ENCODE measurements at regions not wholly inside any gene's neighbourhood (a gene's known extent, or its start where the extent isn't known, plus 50 kb on each side); places are given as distances from the start of the nearest gene placed in this dataset.
"Not testable (repeated sequence)": the region's sequence is repeated elsewhere in the genome, so short reads cannot be mapped to it uniquely, and the experiment has no call there.

GRCh38 chr12:19572920-19573558 lies 133.7 kb downstream of the AEBP2 start:
- no peak for DNase-seq

DNA sequence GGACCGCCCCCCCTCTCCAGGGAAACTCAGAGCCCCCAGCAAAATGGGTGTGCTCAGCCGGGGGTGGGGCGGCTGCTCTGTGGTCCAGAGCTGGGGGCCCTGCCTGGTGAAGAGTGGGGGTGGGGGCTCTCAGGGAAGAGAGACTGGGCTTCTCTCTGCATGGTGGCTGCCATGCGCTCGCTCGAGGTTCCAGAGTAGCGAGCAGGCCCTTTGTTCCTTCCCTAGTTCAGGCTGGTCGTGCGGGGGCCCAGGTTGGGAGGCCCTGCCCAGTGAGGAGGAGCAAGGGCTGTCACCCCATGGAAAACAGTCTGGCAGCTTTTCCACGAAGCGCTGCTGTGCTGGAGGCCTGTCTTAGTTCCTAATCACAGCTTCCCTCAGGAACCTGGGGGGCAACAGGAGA lies 134.6 kb downstream of the AEBP2 start:
- DNase-seq, result no peak

- no peak for DNase-seq
These were observed 135.3 kb downstream of the AEBP2 start for GRCh38 chr12:19574601-19575000.

DNA sequence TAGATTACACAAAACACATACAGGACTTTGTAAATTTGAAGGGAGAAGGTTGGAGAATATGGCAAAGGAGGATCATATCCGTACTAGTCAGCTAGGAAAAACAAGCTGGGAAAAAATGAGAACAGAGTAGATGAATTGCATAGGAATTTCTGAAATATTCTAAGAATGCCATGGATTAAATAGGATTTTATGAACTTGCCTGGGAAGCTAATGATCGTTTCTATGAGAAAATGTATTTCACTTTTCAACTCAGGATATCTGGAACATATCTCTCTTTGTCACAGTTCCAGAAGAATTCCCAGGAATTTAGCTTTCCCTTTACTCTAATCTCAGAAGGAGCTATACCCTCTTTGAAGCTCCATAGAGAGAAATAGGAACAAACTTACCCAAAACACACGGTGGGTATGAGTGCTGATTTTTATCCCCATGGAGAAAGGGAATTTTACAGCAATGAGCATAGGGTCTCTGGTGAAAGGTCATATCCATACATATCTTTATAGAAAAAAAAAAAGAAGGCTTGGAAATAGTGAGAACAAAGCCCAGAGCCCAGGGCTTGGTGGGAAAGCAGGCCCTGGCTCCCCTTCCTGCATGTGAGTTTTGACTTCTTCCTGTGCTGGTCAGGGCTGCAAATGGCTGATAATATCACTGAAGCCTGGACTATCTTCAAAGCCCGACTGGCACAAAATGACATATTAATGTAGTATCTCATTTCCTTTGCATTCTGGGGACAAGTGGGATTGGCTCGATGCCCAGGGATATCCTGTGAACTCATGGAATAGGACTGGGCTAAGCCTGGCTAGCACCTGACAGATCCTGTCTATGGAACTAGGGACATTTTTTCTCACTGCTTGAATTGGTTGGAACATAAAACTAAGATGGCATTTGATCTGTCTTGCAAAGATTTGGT lies 136.3 kb downstream of the AEBP2 start:
- no peak for DNase-seq

GRCh38 chr12:19576506-19577280 lies 137.4 kb downstream of the AEBP2 start:
- DNase-seq, result no peak

- no peak for DNase-seq
These were observed 137.9 kb downstream of the AEBP2 start for GRCh38 chr12:19577281-19577530.

GRCh38 chr12:19584732-19585131 lies 145.4 kb downstream of the AEBP2 start:
- no peak for DNase-seq

DNA sequence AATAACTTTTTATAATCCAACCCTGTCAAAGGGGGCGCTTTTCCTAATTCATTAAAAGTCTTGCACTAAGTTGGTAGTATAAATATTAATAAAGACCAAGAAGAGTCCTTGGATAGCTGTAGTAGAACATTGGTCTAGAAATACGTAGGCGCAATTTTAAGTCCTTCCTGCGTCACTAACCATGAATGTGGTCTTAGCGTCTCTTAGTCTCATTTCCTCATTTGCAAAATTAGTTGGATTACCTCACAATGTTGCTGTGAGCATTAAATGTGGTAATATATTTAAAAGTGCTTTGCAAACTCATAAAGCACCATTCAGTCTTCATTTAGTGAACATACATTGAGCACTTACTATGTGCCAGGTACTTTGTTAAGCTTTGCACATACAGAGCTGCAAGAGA lies 149.7 kb downstream of the AEBP2 start:
- DNase-seq, result no peak

DNA sequence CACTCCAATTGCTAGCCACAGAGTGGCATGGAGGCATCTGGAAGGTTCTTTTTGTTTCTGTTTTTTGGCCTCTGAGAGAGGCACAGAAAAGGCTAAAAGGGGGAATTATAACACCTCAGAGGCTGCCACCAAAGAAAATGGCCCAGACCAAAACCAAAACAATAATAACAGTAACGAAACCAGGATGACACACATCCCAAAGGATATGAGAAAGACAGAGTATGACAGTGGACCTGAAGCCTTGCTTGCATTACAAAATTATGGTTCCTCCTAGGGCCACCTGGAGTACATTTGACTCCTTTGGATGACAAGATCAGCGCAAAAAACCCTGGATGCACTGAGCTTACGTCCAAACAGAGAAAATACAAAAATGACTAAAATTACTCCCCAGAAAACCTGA lies 152.7 kb downstream of the AEBP2 start:
- no peak for DNase-seq

- no peak for DNase-seq
These were observed 157.3 kb downstream of the AEBP2 start for GRCh38 chr12:19596434-19597166.

DNA sequence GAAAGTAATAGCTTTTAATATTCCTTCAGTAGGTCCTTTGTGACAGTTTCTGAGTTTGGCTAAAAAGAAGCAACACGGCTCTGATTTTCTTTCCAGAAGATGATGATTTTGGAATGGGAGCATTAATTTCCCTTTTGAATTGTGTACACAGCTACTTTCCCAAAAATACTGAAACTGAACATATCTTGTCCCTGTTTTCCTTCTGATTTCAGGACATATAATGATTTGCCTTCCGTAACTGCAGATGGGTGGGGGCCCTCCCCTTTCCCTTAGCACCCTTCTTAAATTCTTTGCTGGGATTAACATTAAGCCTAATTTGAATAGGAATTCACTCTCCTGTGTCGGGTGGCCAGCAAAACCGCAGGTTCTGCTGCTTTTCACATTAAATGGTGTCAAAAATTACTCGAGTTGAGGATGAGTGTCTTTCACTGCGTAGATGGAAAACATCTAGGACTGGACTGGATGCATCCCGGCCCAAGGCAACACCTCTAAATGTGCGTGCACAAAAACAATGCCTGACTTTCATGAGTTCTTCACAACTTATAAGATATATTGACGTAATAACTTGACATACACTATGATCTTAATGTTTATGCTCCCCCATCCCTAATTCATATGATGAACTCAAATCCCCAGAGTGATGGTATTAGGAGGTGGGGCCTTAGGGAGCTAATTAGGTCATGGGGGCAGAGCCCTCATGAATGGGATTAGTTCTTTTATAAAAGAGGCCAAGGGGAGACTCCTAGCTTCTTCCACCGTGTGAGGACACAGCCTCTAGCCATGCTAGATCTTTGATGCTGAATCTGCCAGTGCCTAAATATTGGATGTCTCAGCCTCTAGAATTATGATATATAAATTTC lies 158.1 kb downstream of the AEBP2 start:
- no peak for DNase-seq

GRCh38 chr12:19605720-19606119 lies 166.4 kb downstream of the AEBP2 start:
- DNase-seq, result no peak

DNA sequence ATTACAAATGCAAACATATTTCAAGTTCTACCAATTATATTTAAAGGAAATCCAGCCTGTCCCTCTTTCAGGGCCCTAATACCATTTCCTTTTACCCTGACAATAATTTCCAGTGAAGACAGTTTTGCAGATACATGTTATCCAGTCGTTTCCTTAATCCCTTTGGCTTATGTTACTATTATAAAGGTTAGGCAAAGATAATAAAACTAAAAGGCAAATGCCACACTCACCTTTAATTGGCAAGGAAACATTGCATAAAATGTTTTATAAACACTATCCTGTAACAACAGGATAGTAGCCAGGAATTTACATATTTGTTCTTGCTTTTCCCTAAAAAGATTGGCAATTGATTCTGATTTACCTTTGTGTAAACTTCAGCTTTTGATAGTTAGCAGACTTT lies 168.7 kb downstream of the AEBP2 start:
- no peak for DNase-seq

DNA sequence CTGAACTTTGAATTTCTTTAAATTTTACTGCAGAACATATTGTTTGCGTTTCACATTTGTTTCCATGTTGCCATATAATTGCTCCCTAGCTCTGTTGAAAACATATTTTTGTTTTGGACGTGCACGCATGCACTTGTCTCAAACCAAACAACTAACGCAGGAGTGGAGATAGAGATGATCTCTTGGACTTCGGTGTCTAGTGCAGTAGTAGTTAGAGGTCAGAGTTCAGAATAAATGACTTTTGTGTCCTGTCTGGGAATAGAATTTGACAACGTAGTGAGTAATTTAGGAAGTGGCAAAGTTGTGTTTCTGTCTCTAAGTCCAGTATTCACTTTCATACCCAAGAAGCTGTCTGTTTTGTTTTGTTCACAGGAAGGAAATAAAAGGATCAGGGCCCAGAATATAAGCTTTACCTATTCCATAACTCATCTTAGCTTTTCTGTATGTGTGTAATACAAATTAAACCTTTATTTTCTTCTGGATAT lies 173.8 kb downstream of the AEBP2 start:
- DNase-seq, result no peak

GRCh38 chr12:19614601-19615383 lies 175.5 kb downstream of the AEBP2 start:
- DNase-seq, result no peak

GRCh38 chr12:19615384-19615725 lies 176.1 kb downstream of the AEBP2 start:
- DNase-seq, result no peak

DNA sequence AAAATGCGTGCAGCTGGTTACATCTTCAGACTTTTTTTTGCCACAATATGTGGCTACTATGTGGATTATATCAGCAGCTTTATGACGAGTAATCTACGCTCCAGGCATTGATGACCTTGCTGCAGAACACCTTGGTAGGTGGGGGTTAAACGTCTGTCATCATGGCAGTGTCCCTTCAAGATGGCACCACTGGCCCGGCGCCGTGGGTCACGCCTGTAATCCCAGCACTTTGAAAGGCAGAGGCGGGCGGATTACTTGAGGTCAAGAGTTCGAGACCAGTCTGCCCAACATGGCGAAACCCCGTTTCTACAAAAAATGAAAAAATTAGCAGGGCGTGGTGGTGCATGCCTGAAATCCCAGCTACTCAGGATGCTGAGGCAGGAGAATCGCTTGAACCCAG lies 177.5 kb downstream of the AEBP2 start:
- DNase-seq, result no peak

- DNase-seq, result no peak
These were observed 180.9 kb downstream of the AEBP2 start for GRCh38 chr12:19620222-19620621.

DNA sequence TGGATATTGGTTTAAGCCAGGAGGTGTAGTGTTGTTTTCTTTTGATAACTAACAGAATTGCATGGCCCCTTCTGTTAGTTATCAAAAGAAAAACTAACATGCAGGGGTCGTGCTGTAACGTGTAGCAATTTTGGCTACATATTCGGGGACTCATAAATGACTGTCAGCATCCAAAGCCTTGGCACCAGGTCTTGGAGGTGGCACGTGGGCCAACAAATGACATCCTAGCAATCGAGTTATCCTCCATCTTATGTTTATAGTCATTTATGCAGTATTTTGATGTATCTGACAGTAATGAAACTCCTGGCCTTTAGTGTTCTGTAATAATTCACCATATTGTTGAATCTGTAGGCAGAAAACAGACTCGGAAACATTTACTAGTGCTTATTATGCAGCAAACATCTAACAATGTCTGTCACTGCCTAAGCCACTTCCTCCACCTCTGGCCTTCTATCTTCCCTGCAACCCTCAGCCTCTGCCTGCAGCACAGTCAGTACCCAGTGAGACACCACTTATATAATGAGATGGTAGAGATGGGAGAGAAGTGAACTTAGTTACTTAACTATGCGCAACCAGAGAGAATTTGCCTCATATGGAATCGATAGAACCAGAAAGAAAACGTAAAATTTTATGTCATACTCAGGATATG lies 184.6 kb downstream of the AEBP2 start:
- no peak for DNase-seq

DNA sequence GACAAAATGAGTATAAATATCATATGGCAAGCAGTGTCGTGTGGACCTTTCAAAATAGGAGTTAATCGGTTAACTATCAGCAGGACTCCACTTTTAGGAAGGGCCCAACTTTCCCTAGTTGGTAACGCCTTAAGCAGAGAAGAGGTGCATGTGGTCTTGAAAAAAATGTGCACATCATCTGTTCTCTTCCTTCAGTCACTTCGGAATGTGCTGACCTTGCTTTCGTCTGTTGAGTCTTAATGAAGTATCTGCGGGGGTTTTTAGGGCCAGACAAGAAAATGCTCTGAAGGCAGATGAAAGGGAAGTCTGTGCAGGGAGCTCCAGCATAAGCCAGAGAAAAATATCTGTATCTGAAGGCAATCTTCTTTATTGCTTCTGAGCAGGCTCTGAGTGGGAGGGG lies 185.2 kb downstream of the AEBP2 start:
- DNase-seq, result no peak

GRCh38 chr12:19625551-19625950 lies 186.3 kb downstream of the AEBP2 start:
- not testable (repeated sequence) for DNase-seq

All from midbrain (tissue), 1 donor.